22Rv1 (cell line): ENCODE measurements at regions not wholly inside any gene's neighbourhood (a gene's known extent, or its start where the extent isn't known, plus 50 kb on each side); places are given as distances from the start of the nearest gene placed in this dataset.

Experiments used
- CTCF ChIP-seq: fragments of 450-650 bp; IDR thresholded peaks from 2 replicates; pipeline ENCODE4 v1.5.1; 2017; ENCODE audit warnings: mild to moderate bottlenecking
- ZFX ChIP-seq: fragments of 450-650 bp; IDR thresholded peaks from 2 replicates; pipeline ENCODE4 v1.6.1; 2017; ENCODE audit warnings: antibody characterized with exemption, borderline replicate concordance

GRCh38 chr17:69779378-69780214 lies 295.4 kb upstream of the KCNJ16 start:
- TF ChIP-seq CTCF (no peak), ZFX (no peak)
